ENCODE measurements at regions not wholly inside any gene's neighbourhood (a gene's known extent, or its start where the extent isn't known, plus 50 kb on each side); places are given as distances from the start of the nearest gene placed in this dataset.

- TF ChIP-seq CTCF (conservative IDR thresholded peaks at IDR 0.05 in 1 of 2, IDR thresholded peaks at IDR 0.05 in 1 of 2; ENCODE audit: extremely low read depth in 1 of 2, insufficient read depth in 1 of 2, low read depth in 1 of 2, low read length in 2 of 2) (no peak), EZH2 (IDR thresholded peaks at IDR 0.05; ENCODE audit: borderline replicate concordance, low read length) (no peak)
Observed at GRCh38 chr9:27848315-27848714, 275.0 kb upstream of the C9orf72 start.

Data from mammary epithelial cell (primary cell).